Uterus (tissue), 3 donors: ENCODE measurements at regions not wholly inside any gene's neighbourhood (a gene's known extent, or its start where the extent isn't known, plus 50 kb on each side); places are given as distances from the start of the nearest gene placed in this dataset.

Source experiments
- DNase-seq, 2 donors: peaks; one replicate each; pipeline ENCODE4 v3.0.0-alpha.2; 2019 to 2020
- H3K27ac ChIP-seq, 2 donors: fragments of 200-600 bp; sonication (generic); 1 replicate in 1 of 2; 2 replicates in 1 of 2; pipeline ENCODE4 v1.5.1; 2016 to 2018
- H3K27me3 ChIP-seq, 2 donors: fragments of 200-600 bp; sonication (generic); one replicate each; pipeline ENCODE4 v1.5.1; 2018 to 2019; ENCODE audit warnings: control low read depth in 1 of 2
- H3K36me3 ChIP-seq, 2 donors: fragments of 200-600 bp; sonication (generic); one replicate each; pipeline ENCODE4 v1.5.1; 2019; ENCODE audit warnings: control low read depth in 1 of 2
- H3K4me1 ChIP-seq, 2 donors: fragments of 200-600 bp; sonication (generic); one replicate each; pipeline ENCODE4 v1.5.1; 2018 to 2019; ENCODE audit warnings: control low read depth in 1 of 2
- H3K4me3 ChIP-seq, 2 donors: fragments of 200-600 bp; sonication (generic); 1 replicate in 1 of 2; 2 replicates in 1 of 2; pipeline ENCODE4 v1.5.1; 2018 to 2019; ENCODE audit warnings: mild to moderate bottlenecking in 1 of 2
- H3K9me3 ChIP-seq, 2 donors: fragments of 200-600 bp; sonication (generic); one replicate each; pipeline ENCODE4 v1.5.1; 2019; ENCODE audit warnings: control low read depth in 1 of 2
- CTCF ChIP-seq, 4 experiments: fragments of 200-600 bp in 2 of 4; fragments of 450-650 bp in 2 of 4; sonication (generic) in 2 of 4; IDR thresholded peaks; one replicate each; pipeline ENCODE4 v1.5.1; 2016 to 2019; ENCODE audit warnings: antibody characterized with exemption in 4 of 4, mild to moderate bottlenecking in 2 of 4, moderate library complexity in 1 of 4
- POLR2A ChIP-seq, 2 donors: fragments of 450-650 bp; IDR thresholded peaks; one replicate each; pipeline ENCODE4 v1.6.1; 2016; ENCODE audit warnings: antibody characterized with exemption in 2 of 2, mild to moderate bottlenecking in 1 of 2, moderate library complexity in 1 of 2
- intact Hi-C: fragments of 100-400 bp; cut with DNase I; formaldehyde crosslinking; loops from one replicate; pipeline ENCODE4 v1.15.1; 2023; ENCODE audit warnings: low total_unique reads
- donor health status: DM: yes; HTN: yes; CAD: no.

GRCh38 chr6:21526974-21527373, 66.6 kb upstream of the SOX4 start:
- intact Hi-C loops = no loop called here
- no peaks in the 10 kb centered on the region for H3K36me3 ChIP-seq
- no peak overlapping the region for H3K27ac ChIP-seq
- H3K9me3 ChIP-seq = no peaks in the 10 kb centered on the region
- no peaks in the 10 kb centered on the region for H3K4me1 ChIP-seq
- TF ChIP-seq POLR2A (IDR thresholded peaks at IDR 0.05) = no peak
- TF ChIP-seq CTCF (IDR thresholded peaks at IDR 0.05) = no peak
- no peaks in the 10 kb centered on the region for H3K27me3 ChIP-seq
- DNase-seq = no peak
- no peak overlapping the region for H3K4me3 ChIP-seq

GRCh38 chr6:21527731-21528130, 65.8 kb upstream of the SOX4 start:
- H3K27ac ChIP-seq = no peak overlapping the region
- no peak overlapping the region for H3K4me3 ChIP-seq
- H3K36me3 ChIP-seq = no peaks in the 10 kb centered on the region
- DNase-seq = no peak
- intact Hi-C loops = no loop called here
- no peaks in the 10 kb centered on the region for H3K9me3 ChIP-seq
- no peaks in the 10 kb centered on the region for H3K27me3 ChIP-seq
- no peaks in the 10 kb centered on the region for H3K4me1 ChIP-seq
- TF ChIP-seq CTCF (IDR thresholded peaks at IDR 0.05) (no peak), POLR2A (IDR thresholded peaks at IDR 0.05) (no peak)

- no peak for DNase-seq
- no peak overlapping the region for H3K27ac ChIP-seq
- TF ChIP-seq POLR2A (IDR thresholded peaks at IDR 0.05) (no peak), CTCF (IDR thresholded peaks at IDR 0.05) (no peak)
- no peaks in the 10 kb centered on the region for H3K27me3 ChIP-seq
- intact Hi-C loops = no loop called here
- no peaks in the 10 kb centered on the region for H3K4me1 ChIP-seq
- H3K36me3 ChIP-seq = no peaks in the 10 kb centered on the region
- no peaks in the 10 kb centered on the region for H3K9me3 ChIP-seq
- H3K4me3 ChIP-seq = no peak overlapping the region
Observed at GRCh38 chr6:21529431-21529830, 64.1 kb upstream of the SOX4 start.

- Histone ChIP-seq H3K4me3 (no peak overlapping the region), H3K27me3 (no peaks in the 10 kb centered on the region), H3K36me3 (no peaks in the 10 kb centered on the region), H3K27ac (no peak overlapping the region), H3K4me1 (no peaks in the 10 kb centered on the region), H3K9me3 (no peaks in the 10 kb centered on the region)
- TF ChIP-seq CTCF (IDR thresholded peaks at IDR 0.05) (no peak), POLR2A (IDR thresholded peaks at IDR 0.05) (no peak)
- intact Hi-C loops = no loop called here
- no peak for DNase-seq
Observed at GRCh38 chr6:21531393-21531792, 62.2 kb upstream of the SOX4 start.

GRCh38 chr6:21533678-21534077, 59.9 kb upstream of the SOX4 start:
- DNase-seq = no peak
- TF ChIP-seq POLR2A (IDR thresholded peaks at IDR 0.05) (no peak), CTCF (IDR thresholded peaks at IDR 0.05) (no peak)
- Histone ChIP-seq H3K4me3 (no peak overlapping the region), H3K36me3 (no peaks in the 10 kb centered on the region), H3K9me3 (no peaks in the 10 kb centered on the region), H3K27ac (no peak overlapping the region), H3K27me3 (no peaks in the 10 kb centered on the region), H3K4me1 (no peaks in the 10 kb centered on the region)
- intact Hi-C loops = no loop called here
